ENCODE measurements at regions not wholly inside any gene's neighbourhood (a gene's known extent, or its start where the extent isn't known, plus 50 kb on each side); places are given as distances from the start of the nearest gene placed in this dataset.

GRCh38 chr5:174999581-174999980, 275.2 kb downstream of the MSX2 start:
- no peak for DNase-seq (ENCODE audit: low spot score, unreplicated experiment)
- TF ChIP-seq CTCF (IDR thresholded peaks at IDR 0.05; ENCODE audit: unreplicated experiment) = no peak
- peaks cover 6% of the 10 kb centered on the region for H3K9me3 Mint-ChIP-seq (ENCODE audit: low read depth)
- no peak overlapping the region for H3K4me3 Mint-ChIP-seq (ENCODE audit: low read depth)
- peaks cover 3% of the 10 kb centered on the region for H3K4me1 Mint-ChIP-seq (ENCODE audit: low read depth)
- H3K36me3 Mint-ChIP-seq (ENCODE audit: insufficient read depth) = peaks cover 4% of the 10 kb centered on the region
- H3K27ac Mint-ChIP-seq = no peak overlapping the region
- peaks cover 41% of the 10 kb centered on the region for H3K27me3 Mint-ChIP-seq

GRCh38 chr5:174998131-174998730, 273.8 kb downstream of the MSX2 start:
- H3K4me1 Mint-ChIP-seq (ENCODE audit: low read depth) = peaks cover 3% of the 10 kb centered on the region
- no peak overlapping the region for H3K27ac Mint-ChIP-seq
- DNase-seq (ENCODE audit: low spot score, unreplicated experiment) = no peak
- TF ChIP-seq CTCF (IDR thresholded peaks at IDR 0.05; ENCODE audit: unreplicated experiment) = no peak
- H3K36me3 Mint-ChIP-seq (ENCODE audit: insufficient read depth) = peaks cover 4% of the 10 kb centered on the region
- peaks cover 6% of the 10 kb centered on the region for H3K9me3 Mint-ChIP-seq (ENCODE audit: low read depth)
- peaks cover 29% of the 10 kb centered on the region for H3K27me3 Mint-ChIP-seq
- no peak overlapping the region for H3K4me3 Mint-ChIP-seq (ENCODE audit: low read depth)

- peaks cover 6% of the 10 kb centered on the region for H3K9me3 Mint-ChIP-seq (ENCODE audit: low read depth)
- no peak overlapping the region for H3K27ac Mint-ChIP-seq
- peaks cover 3% of the 10 kb centered on the region for H3K4me1 Mint-ChIP-seq (ENCODE audit: low read depth)
- peaks cover 30% of the 10 kb centered on the region for H3K27me3 Mint-ChIP-seq
- H3K4me3 Mint-ChIP-seq (ENCODE audit: low read depth) = no peak overlapping the region
- TF ChIP-seq CTCF (IDR thresholded peaks at IDR 0.05; ENCODE audit: unreplicated experiment) = no peak
- DNase-seq (ENCODE audit: low spot score, unreplicated experiment) = no peak
- H3K36me3 Mint-ChIP-seq (ENCODE audit: insufficient read depth) = peaks cover 4% of the 10 kb centered on the region
These were observed 273.3 kb downstream of the MSX2 start for GRCh38 chr5:174997688-174998087.

GRCh38 chr5:174996941-174997340, 272.6 kb downstream of the MSX2 start:
- Mint-ChIP-seq H3K4me1 (ENCODE audit: low read depth) (peaks cover 8% of the 10 kb centered on the region), H3K27ac (no peak overlapping the region), H3K9me3 (ENCODE audit: low read depth) (peaks cover 6% of the 10 kb centered on the region), H3K27me3 (peaks cover 25% of the 10 kb centered on the region), H3K36me3 (ENCODE audit: insufficient read depth) (peaks cover 4% of the 10 kb centered on the region), H3K4me3 (ENCODE audit: low read depth) (no peak overlapping the region)
- TF ChIP-seq CTCF (IDR thresholded peaks at IDR 0.05; ENCODE audit: unreplicated experiment) = no peak
- DNase-seq (ENCODE audit: low spot score, unreplicated experiment) = no peak

GRCh38 chr5:174995827-174996226, 271.4 kb downstream of the MSX2 start:
- H3K4me1 Mint-ChIP-seq (ENCODE audit: low read depth) = peaks cover 8% of the 10 kb centered on the region
- H3K4me3 Mint-ChIP-seq (ENCODE audit: low read depth) = no peak overlapping the region

More at GRCh38 chr5:174995827-174996226, 271.4 kb downstream of the MSX2 start:
- DNase-seq (ENCODE audit: low spot score, unreplicated experiment) = no peak
- Mint-ChIP-seq H3K9me3 (ENCODE audit: low read depth) (peaks cover 7% of the 10 kb centered on the region), H3K27ac (no peak overlapping the region), H3K27me3 (peaks cover 22% of the 10 kb centered on the region), H3K36me3 (ENCODE audit: insufficient read depth) (peaks cover 4% of the 10 kb centered on the region)
- TF ChIP-seq CTCF (IDR thresholded peaks at IDR 0.05; ENCODE audit: unreplicated experiment) = no peak
